ENCODE measurements at regions not wholly inside any gene's neighbourhood (a gene's known extent, or its start where the extent isn't known, plus 50 kb on each side); places are given as distances from the start of the nearest gene placed in this dataset.

- TF ChIP-seq CTCF (conservative IDR thresholded peaks at IDR 0.05; ENCODE audit: low read depth, low read length) (no peak), RAD21 (IDR thresholded peaks at IDR 0.05; ENCODE audit: low read length) (no peak), POLR2A (IDR thresholded peaks at IDR 0.05; ENCODE audit: low read depth, low read length) (no peak), MAZ (IDR thresholded peaks at IDR 0.05; ENCODE audit: borderline replicate concordance, low read depth, low read length) (no peak), CEBPB (IDR thresholded peaks at IDR 0.05; ENCODE audit: low read depth, low read length) (no peak), FOS (IDR thresholded peaks at IDR 0.05; ENCODE audit: low read depth, low read length) (no peak), RCOR1 (IDR thresholded peaks at IDR 0.05; ENCODE audit: insufficient replicate concordance, low read length) (no peak), SMC3 (IDR thresholded peaks at IDR 0.05; ENCODE audit: low read depth, low read length) (no peak), RFX5 (IDR thresholded peaks at IDR 0.05; ENCODE audit: low read depth, low read length) (no peak)
Measured at GRCh38 chr2:180901331-180901730, 79.1 kb upstream of the UBE2E3 start.
